HUES64 (cell line): ENCODE measurements at regions not wholly inside any gene's neighbourhood (a gene's known extent, or its start where the extent isn't known, plus 50 kb on each side); places are given as distances from the start of the nearest gene placed in this dataset.

Source experiments
- H3K27ac ChIP-seq: 2 replicates; pipeline ENCODE4 v1.7.0; 2013; ENCODE audit warnings: low read depth, low read length, inconsistent platforms
- H3K27me3 ChIP-seq: 2 replicates; pipeline ENCODE4 v1.6.1; 2013; ENCODE audit warnings: mild to moderate bottlenecking, low read length; ENCODE audit not compliant: insufficient read depth
- H3K36me3 ChIP-seq: 2 replicates; pipeline ENCODE4 v1.6.1; 2013; ENCODE audit warnings: mild to moderate bottlenecking, low read length; ENCODE audit not compliant: insufficient read depth
- H3K4me1 ChIP-seq: 2 replicates; pipeline ENCODE4 v1.6.1; 2013; ENCODE audit warnings: mild to moderate bottlenecking, low read length, moderate library complexity; ENCODE audit not compliant: insufficient read depth
- H3K4me3 ChIP-seq: 2 replicates; pipeline ENCODE4 v1.5.1; 2013; ENCODE audit warnings: mild to moderate bottlenecking, low read length, moderate library complexity
- H3K9ac ChIP-seq: 2 replicates; pipeline ENCODE4 v1.6.1; 2013; ENCODE audit warnings: mild to moderate bottlenecking, low read depth, low read length
- H3K9me3 ChIP-seq: 2 replicates; pipeline ENCODE4 v1.6.1; 2013; ENCODE audit warnings: low read depth, low read length; ENCODE audit not compliant: insufficient read depth
- WGBS: fragments of 150-250, 120-280 bp; methylation state at CpG from one replicate; pipeline ENCODE4 v1.1.7; 2013; ENCODE audit warnings: missing lambda C conversion rate; 5-methylcytosine and 5-hydroxymethylcytosine counted together

- Histone ChIP-seq H3K4me3 (no peak overlapping the region), H3K27me3 (no peaks in the 10 kb centered on the region), H3K9me3 (no peaks in the 10 kb centered on the region), H3K9ac (no peak overlapping the region), H3K4me1 (no peaks in the 10 kb centered on the region), H3K36me3 (no peaks in the 10 kb centered on the region), H3K27ac (no peak overlapping the region)
Measured at GRCh38 chr1:36656838-36657237, 174.1 kb upstream of the CSF3R start.

DNA sequence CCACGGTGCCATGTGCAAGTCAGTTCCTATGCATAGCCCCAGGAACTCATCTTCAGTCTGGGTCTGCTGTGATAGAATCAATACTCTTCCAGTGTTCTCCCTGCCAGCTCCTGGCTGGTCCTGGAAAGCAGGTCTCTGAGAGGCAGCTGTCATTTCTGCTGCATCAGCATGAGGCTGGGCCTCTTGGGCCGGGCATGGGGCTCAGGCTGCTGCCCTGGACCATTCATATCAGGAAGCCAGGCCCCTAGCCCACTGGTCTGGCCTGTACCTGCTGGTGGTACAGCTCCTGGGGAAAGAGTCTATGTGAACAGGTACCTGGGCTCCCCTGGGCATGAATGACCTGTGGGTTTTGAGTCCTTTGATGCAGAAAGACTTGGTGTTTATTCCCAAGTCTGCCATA lies 173.6 kb upstream of the CSF3R start:
- Histone ChIP-seq H3K36me3 (no peaks in the 10 kb centered on the region), H3K4me1 (no peaks in the 10 kb centered on the region), H3K27ac (no peak overlapping the region), H3K27me3 (no peaks in the 10 kb centered on the region), H3K4me3 (no peak overlapping the region), H3K9ac (no peak overlapping the region), H3K9me3 (no peaks in the 10 kb centered on the region)
- WGBS = 86% methylated on average over 2 of the region's 2 CpGs

- WGBS = 91% methylated on average over 4 of the region's 4 CpGs
- H3K4me3 ChIP-seq = no peak overlapping the region
- no peak overlapping the region for H3K27ac ChIP-seq
- H3K27me3 ChIP-seq = no peaks in the 10 kb centered on the region
- H3K36me3 ChIP-seq = no peaks in the 10 kb centered on the region
- no peak overlapping the region for H3K9ac ChIP-seq
- H3K9me3 ChIP-seq = no peaks in the 10 kb centered on the region
- no peaks in the 10 kb centered on the region for H3K4me1 ChIP-seq
Measured at GRCh38 chr1:36654586-36654985, 171.9 kb upstream of the CSF3R start.

GRCh38 chr1:36653850-36654249 lies 171.1 kb upstream of the CSF3R start:
- Histone ChIP-seq H3K4me3 (no peak overlapping the region), H3K27me3 (no peaks in the 10 kb centered on the region), H3K9me3 (no peaks in the 10 kb centered on the region), H3K36me3 (no peaks in the 10 kb centered on the region), H3K27ac (no peak overlapping the region), H3K9ac (no peak overlapping the region), H3K4me1 (no peaks in the 10 kb centered on the region)
- 83% methylated on average over 8 of the region's 8 CpGs for WGBS

DNA sequence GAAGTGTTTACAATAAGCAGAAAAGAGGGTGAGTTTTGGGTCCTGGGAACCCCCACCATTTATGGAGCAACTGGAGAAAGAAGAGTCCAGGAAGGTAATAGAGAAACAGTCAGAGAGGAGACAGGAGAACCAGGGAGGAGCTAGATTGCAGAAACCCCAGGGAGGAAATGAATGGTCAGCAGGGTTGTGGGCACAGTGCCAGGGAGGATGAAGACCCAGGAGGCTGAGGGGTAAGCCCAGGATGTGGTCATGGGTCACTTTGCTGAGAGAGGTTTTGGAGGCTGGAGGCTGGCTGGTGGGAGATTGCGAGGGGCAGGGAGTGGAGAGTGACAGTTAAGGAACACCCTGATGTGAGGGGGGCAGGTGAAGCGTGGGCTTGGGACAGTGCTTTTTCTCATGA lies 169.9 kb upstream of the CSF3R start:
- Histone ChIP-seq H3K27ac (no peak overlapping the region), H3K4me3 (no peak overlapping the region), H3K4me1 (no peaks in the 10 kb centered on the region), H3K9me3 (no peaks in the 10 kb centered on the region), H3K36me3 (no peaks in the 10 kb centered on the region), H3K27me3 (no peaks in the 10 kb centered on the region), H3K9ac (no peak overlapping the region)
- 91% methylated on average over 2 of the region's 2 CpGs for WGBS

GRCh38 chr1:36652011-36652410 lies 169.3 kb upstream of the CSF3R start:
- Histone ChIP-seq H3K9me3 (no peaks in the 10 kb centered on the region), H3K36me3 (no peaks in the 10 kb centered on the region), H3K27me3 (no peaks in the 10 kb centered on the region), H3K4me3 (no peak overlapping the region), H3K4me1 (peaks cover 5% of the 10 kb centered on the region; the same call in 1 of the 2 replicates), H3K9ac (no peak overlapping the region), H3K27ac (no peak overlapping the region)
- WGBS = 85% methylated on average over 1 of the region's 2 CpGs

- Histone ChIP-seq H3K27ac (no peak overlapping the region), H3K27me3 (no peaks in the 10 kb centered on the region), H3K4me3 (no peak overlapping the region), H3K4me1 (peaks cover 7% of the 10 kb centered on the region; the same call in 1 of the 2 replicates), H3K9ac (no peak overlapping the region), H3K9me3 (no peaks in the 10 kb centered on the region), H3K36me3 (no peaks in the 10 kb centered on the region)
- 92% methylated on average over 3 of the region's 3 CpGs for WGBS
Measured at GRCh38 chr1:36651176-36651910, 168.6 kb upstream of the CSF3R start.

GRCh38 chr1:36650200-36651065 lies 167.7 kb upstream of the CSF3R start:
- H3K4me1 ChIP-seq = peaks cover 7% of the 10 kb centered on the region; the same call in 1 of the 2 replicates
- H3K4me3 ChIP-seq = no peak overlapping the region
- H3K27ac ChIP-seq = no peak overlapping the region
- H3K27me3 ChIP-seq = no peaks in the 10 kb centered on the region
- no peaks in the 10 kb centered on the region for H3K36me3 ChIP-seq
- H3K9ac ChIP-seq = no peak overlapping the region
- WGBS = 63% methylated on average over 13 of the region's 14 CpGs
- no peaks in the 10 kb centered on the region for H3K9me3 ChIP-seq

- no peak overlapping the region for H3K9ac ChIP-seq
- H3K36me3 ChIP-seq = no peaks in the 10 kb centered on the region
- H3K4me1 ChIP-seq = peaks cover 7% of the 10 kb centered on the region; the same call in 1 of the 2 replicates
- H3K4me3 ChIP-seq = no peak overlapping the region
- H3K9me3 ChIP-seq = no peaks in the 10 kb centered on the region
- H3K27ac ChIP-seq = no peak overlapping the region
- H3K27me3 ChIP-seq = no peaks in the 10 kb centered on the region
- WGBS = 91% methylated on average over 10 of the region's 10 CpGs
Measured at GRCh38 chr1:36645867-36646266, 163.2 kb upstream of the CSF3R start.

DNA sequence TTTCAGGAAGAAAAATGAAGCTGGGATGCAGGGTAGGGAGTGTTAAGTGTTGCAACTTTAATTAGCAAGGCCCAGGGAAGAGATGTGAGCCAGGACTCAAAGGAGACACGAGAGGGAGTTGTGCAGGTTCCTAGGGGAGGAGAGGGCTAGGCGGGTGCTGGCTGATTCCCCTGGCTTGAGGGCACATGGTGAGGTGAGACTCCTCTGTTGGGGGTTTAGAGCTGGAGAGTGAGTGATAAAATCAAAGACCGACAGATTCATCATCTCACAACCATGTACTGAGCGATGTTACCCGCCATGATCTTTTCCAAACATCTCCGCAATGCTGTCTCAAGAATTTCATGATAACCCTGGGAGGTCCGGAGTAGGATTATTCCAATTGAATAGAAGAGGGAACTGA lies 161.8 kb upstream of the CSF3R start:
- Histone ChIP-seq H3K27me3 (no peaks in the 10 kb centered on the region), H3K27ac (no peak overlapping the region), H3K9ac (no peak overlapping the region), H3K4me3 (no peak overlapping the region), H3K4me1 (peaks cover 7% of the 10 kb centered on the region; the same call in 1 of the 2 replicates), H3K9me3 (no peaks in the 10 kb centered on the region), H3K36me3 (no peaks in the 10 kb centered on the region)
- 95% methylated on average over 6 of the region's 7 CpGs for WGBS
